ENCODE measurements at regions not wholly inside any gene's neighbourhood (a gene's known extent, or its start where the extent isn't known, plus 50 kb on each side); places are given as distances from the start of the nearest gene placed in this dataset.

DNA sequence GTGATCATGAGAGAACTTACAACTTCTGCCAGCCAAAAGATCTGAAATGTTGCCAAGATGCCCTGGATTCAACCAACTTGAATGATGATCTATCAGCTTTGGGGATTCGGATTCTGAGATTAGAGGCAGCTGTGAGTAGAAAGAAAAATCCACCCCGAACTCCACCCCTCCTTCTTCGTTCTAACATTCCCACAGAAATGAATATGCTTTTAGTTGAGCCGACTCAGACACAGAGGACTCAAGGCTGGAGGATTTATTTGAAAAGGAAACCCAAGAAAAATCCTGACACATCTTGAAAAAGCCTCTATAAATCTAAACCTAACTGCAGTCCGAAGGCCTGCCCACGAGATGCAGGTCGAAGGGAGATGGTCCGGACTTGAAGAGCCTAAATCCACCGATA lies 275.0 kb downstream of the GAS1 start:
- TF ChIP-seq, protein P1, sequence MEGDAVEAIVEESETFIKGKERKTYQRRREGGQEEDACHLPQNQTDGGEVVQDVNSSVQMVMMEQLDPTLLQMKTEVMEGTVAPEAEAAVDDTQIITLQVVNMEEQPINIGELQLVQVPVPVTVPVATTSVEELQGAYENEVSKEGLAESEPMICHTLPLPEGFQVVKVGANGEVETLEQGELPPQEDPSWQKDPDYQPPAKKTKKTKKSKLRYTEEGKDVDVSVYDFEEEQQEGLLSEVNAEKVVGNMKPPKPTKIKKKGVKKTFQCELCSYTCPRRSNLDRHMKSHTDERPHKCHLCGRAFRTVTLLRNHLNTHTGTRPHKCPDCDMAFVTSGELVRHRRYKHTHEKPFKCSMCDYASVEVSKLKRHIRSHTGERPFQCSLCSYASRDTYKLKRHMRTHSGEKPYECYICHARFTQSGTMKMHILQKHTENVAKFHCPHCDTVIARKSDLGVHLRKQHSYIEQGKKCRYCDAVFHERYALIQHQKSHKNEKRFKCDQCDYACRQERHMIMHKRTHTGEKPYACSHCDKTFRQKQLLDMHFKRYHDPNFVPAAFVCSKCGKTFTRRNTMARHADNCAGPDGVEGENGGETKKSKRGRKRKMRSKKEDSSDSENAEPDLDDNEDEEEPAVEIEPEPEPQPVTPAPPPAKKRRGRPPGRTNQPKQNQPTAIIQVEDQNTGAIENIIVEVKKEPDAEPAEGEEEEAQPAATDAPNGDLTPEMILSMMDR (conservative IDR thresholded peaks at IDR 0.05), result no peak
- TF ChIP-seq EZH2 (IDR thresholded peaks at IDR 0.05; ENCODE audit: low read depth), result no peak

All from PC-9 (cell line).